Peyer's patch (tissue), 4 donors: ENCODE measurements at regions not wholly inside any gene's neighbourhood (a gene's known extent, or its start where the extent isn't known, plus 50 kb on each side); places are given as distances from the start of the nearest gene placed in this dataset.

ENCODE experiments used
- DNase-seq, 3 donors: peaks; one replicate each; pipeline ENCODE4 v3.0.0-alpha.2; 2017 to 2019
- H3K27ac ChIP-seq, 4 donors: fragments of 200-600 bp; sonication (generic); one replicate each; pipeline ENCODE4 v1.5.1; 2016 to 2019
- H3K27me3 ChIP-seq, 2 donors: fragments of 200-600 bp; sonication (generic); one replicate each; pipeline ENCODE4 v1.5.1; 2019
- H3K36me3 ChIP-seq, 3 donors: fragments of 200-600 bp; sonication (generic); one replicate each; pipeline ENCODE4 v1.5.1; 2016 to 2019
- H3K4me1 ChIP-seq, 4 donors: fragments of 200-600 bp; sonication (generic); one replicate each; pipeline ENCODE4 v1.5.1; 2016 to 2019
- H3K4me3 ChIP-seq, 4 donors: fragments of 200-600 bp; sonication (generic); 1 replicate in 3 of 4; 2 replicates in 1 of 4; pipeline ENCODE4 v1.5.1; 2016 to 2019; ENCODE audit warnings: mild to moderate bottlenecking in 1 of 4
- H3K9me3 ChIP-seq, 4 donors: fragments of 200-600 bp; sonication (generic); one replicate each; pipeline ENCODE4 v1.5.1; 2016 to 2019; ENCODE audit warnings: mild to moderate bottlenecking in 1 of 4
- POLR2A ChIP-seq, 2 donors: fragments of 450-650 bp; IDR thresholded peaks; one replicate each; pipeline ENCODE4 v1.5.1; 2017; ENCODE audit warnings: antibody characterized with exemption in 2 of 2, mild to moderate bottlenecking in 2 of 2, moderate library complexity in 2 of 2
- TF ChIP-seq, protein P1 (sequence below), 6 experiments: fragments of 450-650 bp in 4 of 6; fragments of 200-600 bp in 2 of 6; sonication (generic) in 1 of 6; IDR thresholded peaks; one replicate each; pipeline ENCODE4 v1.5.1; 2017 to 2019; ENCODE audit warnings: antibody characterized with exemption in 6 of 6, mild to moderate bottlenecking in 3 of 6, moderate library complexity in 1 of 6

DNA sequence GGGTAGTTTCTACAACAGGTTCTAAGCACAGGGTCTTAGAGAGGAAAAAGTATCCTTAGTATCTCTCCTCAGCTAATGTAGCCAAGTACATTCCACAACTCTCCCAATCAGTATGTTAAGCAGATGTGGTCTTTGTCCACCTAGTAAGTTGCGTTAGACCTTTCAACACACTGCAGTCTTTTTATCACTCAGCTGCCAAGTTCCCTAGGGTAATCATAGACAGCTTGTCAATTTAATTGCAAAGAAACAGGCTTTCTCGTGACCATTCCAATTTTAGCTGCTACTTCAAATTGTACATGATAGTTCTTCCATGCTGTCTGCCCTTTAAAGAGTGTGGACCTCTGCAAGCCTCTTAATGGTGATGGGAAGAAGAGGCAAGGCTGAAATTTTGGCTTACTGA, 211.8 kb upstream of the PKN2 start:
- no peak for DNase-seq
- H3K9me3 ChIP-seq = no peaks in the 10 kb centered on the region
- H3K27ac ChIP-seq = no peak overlapping the region
- H3K27me3 ChIP-seq = no peaks in the 10 kb centered on the region
- no peak overlapping the region for H3K4me3 ChIP-seq
- no peaks in the 10 kb centered on the region for H3K36me3 ChIP-seq
- TF ChIP-seq, protein P1, sequence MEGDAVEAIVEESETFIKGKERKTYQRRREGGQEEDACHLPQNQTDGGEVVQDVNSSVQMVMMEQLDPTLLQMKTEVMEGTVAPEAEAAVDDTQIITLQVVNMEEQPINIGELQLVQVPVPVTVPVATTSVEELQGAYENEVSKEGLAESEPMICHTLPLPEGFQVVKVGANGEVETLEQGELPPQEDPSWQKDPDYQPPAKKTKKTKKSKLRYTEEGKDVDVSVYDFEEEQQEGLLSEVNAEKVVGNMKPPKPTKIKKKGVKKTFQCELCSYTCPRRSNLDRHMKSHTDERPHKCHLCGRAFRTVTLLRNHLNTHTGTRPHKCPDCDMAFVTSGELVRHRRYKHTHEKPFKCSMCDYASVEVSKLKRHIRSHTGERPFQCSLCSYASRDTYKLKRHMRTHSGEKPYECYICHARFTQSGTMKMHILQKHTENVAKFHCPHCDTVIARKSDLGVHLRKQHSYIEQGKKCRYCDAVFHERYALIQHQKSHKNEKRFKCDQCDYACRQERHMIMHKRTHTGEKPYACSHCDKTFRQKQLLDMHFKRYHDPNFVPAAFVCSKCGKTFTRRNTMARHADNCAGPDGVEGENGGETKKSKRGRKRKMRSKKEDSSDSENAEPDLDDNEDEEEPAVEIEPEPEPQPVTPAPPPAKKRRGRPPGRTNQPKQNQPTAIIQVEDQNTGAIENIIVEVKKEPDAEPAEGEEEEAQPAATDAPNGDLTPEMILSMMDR (IDR thresholded peaks at IDR 0.05) = no peak
- no peak for TF ChIP-seq POLR2A (IDR thresholded peaks at IDR 0.05)
- H3K4me1 ChIP-seq = no peaks in the 10 kb centered on the region

DNA sequence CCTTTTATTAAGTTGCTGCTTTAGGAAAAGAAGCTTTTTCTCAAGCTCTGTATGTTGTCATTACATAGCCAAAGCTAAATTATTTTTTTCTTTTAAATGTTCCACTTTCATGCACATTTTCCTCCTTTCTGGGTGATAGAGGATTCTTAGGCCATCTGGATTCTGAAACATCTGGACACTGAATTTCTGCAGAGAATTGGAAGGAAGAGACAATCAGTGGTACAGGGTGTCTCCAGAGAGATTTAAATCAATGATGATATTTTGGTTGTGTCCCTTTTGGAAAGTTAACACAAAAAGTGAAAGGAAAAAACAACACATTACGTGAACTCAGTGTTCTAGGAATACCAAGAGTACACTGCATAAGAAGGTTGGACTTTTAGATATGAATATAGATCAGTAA, 211.4 kb upstream of the PKN2 start:
- TF ChIP-seq, protein P1 (IDR thresholded peaks at IDR 0.05) = no peak
- no peak for DNase-seq
- Histone ChIP-seq H3K4me3 (no peak overlapping the region), H3K27me3 (no peaks in the 10 kb centered on the region), H3K36me3 (no peaks in the 10 kb centered on the region), H3K4me1 (no peaks in the 10 kb centered on the region), H3K27ac (no peak overlapping the region), H3K9me3 (no peaks in the 10 kb centered on the region)

DNA sequence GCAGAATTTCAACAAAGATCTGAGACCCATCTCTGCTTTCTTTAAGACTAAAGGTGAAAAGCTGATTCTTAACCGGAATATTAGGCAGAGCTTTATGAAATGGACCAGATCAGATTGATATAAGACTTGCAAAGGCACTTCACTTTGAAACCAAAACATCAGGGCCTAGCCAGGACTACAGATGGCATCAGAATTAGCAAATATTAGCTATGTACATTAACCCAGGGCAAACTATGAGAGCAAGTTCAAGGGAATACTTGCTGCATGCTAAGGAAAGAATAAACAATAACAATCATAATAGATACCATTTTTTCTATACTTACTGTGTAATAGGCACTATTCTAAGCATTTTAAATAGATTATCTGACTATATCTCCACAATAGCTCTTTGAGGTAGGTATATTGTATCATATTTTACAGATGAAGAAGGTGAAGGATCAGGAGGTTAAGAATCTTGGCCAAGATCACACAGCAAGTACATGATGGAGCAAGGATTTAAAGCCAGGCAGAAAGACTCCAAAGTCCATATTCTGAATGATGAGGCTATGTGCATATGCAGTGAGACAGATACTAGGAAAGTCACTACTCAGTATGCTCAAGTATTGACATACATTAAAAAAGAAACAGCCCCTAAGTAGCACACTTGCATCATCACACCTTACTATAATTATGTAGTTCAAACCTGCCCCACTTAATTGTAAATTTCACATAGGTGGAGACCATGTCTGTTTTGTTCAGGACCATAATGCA, 209.3 kb upstream of the PKN2 start:
- TF ChIP-seq POLR2A (IDR thresholded peaks at IDR 0.05) = no peak
- TF ChIP-seq, protein P1 (IDR thresholded peaks at IDR 0.05) = no peak
- Histone ChIP-seq H3K27me3 (no peaks in the 10 kb centered on the region), H3K36me3 (no peaks in the 10 kb centered on the region), H3K4me3 (no peak overlapping the region), H3K9me3 (no peaks in the 10 kb centered on the region), H3K4me1 (no peaks in the 10 kb centered on the region), H3K27ac (no peak overlapping the region)
- DNase-seq = no peak

DNA sequence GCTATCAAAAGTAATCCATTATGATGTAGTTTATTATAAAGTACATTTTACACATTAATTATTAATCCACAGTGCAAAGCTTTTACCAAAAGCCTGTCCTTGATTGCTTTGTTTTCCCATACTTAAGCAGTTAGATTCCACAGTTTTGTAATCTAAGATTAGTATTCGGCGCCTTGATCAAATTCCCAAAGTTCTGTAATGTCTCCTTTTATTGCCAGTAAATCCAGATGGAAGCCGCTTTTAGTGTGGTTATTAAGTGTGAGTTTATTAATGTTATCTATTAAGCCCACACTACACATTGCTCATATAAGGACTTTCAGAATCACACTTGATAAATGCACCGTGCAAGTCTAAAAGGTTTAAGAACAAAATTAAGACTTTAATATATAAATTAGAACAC, 199.2 kb upstream of the PKN2 start:
- DNase-seq = no peak
- no peaks in the 10 kb centered on the region for H3K9me3 ChIP-seq
- no peak overlapping the region for H3K4me3 ChIP-seq
- H3K27me3 ChIP-seq = no peaks in the 10 kb centered on the region
- no peaks in the 10 kb centered on the region for H3K36me3 ChIP-seq
- H3K27ac ChIP-seq = no peak overlapping the region
- no peaks in the 10 kb centered on the region for H3K4me1 ChIP-seq
- no peak for TF ChIP-seq POLR2A (IDR thresholded peaks at IDR 0.05)
- TF ChIP-seq, protein P1 (IDR thresholded peaks at IDR 0.05) = no peak

DNA sequence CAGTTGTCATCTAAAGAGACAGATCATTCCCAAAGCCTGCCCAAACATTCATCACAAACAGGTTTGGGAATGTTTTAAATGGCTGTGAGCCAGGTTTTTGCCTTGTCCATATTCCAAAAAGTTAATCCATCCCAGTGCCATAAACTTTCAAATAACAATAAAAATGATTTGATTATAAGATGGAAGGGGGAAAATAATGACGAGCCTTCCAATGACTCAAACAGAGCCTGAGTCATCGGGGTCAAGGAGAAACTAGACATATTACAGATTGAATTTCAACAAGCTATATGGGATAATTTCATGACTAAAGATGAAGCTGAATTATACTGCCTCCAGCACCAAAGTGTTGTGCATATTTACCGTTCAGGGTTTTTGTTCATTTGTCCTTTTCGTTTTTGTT, 195.8 kb upstream of the PKN2 start:
- no peak overlapping the region for H3K4me3 ChIP-seq
- no peaks in the 10 kb centered on the region for H3K4me1 ChIP-seq
- no peaks in the 10 kb centered on the region for H3K9me3 ChIP-seq
- H3K27ac ChIP-seq = no peak overlapping the region
- H3K36me3 ChIP-seq = no peaks in the 10 kb centered on the region
- no peak for DNase-seq
- no peak for TF ChIP-seq POLR2A (IDR thresholded peaks at IDR 0.05)
- TF ChIP-seq, protein P1 (IDR thresholded peaks at IDR 0.05) = no peak
- H3K27me3 ChIP-seq = no peaks in the 10 kb centered on the region

DNA sequence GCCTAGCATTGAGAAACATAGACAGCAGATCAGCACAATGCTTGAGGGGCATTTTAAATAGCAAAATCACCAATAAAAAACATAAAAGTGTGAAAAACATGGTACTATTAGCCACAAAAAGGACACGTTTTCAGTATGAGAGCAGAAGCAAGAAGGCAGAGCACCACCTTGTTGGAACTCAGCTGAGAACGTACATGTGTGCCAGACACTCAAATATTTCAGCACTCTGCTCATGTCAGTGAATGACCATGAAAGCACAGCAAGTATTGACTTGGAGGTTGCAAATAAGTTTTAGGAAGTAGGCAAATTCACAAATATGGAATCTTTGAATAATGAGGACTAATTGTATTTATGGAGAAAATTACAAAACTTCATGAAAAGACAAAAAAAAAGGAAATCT, 193.4 kb upstream of the PKN2 start:
- no peak overlapping the region for H3K27ac ChIP-seq
- DNase-seq = no peak
- TF ChIP-seq POLR2A (IDR thresholded peaks at IDR 0.05) = no peak
- TF ChIP-seq, protein P1 (IDR thresholded peaks at IDR 0.05) = no peak
- H3K4me1 ChIP-seq = no peaks in the 10 kb centered on the region
- no peaks in the 10 kb centered on the region for H3K36me3 ChIP-seq
- no peaks in the 10 kb centered on the region for H3K9me3 ChIP-seq
- H3K4me3 ChIP-seq = no peak overlapping the region
- H3K27me3 ChIP-seq = no peaks in the 10 kb centered on the region
